HEK293 (cell line): ENCODE measurements at regions not wholly inside any gene's neighbourhood (a gene's known extent, or its start where the extent isn't known, plus 50 kb on each side); places are given as distances from the start of the nearest gene placed in this dataset.

ENCODE experiments used
- ZFP37 ChIP-seq: fragments of 450-650 bp; formaldehyde crosslinking; IDR thresholded peaks from 2 replicates; pipeline ENCODE4 v1.5.1; 2016; ENCODE audit warnings: missing biosample characterization, missing genetic modification characterization
- ZNF514 ChIP-seq: fragments of 450-650 bp; formaldehyde crosslinking; IDR thresholded peaks from 2 replicates; pipeline ENCODE4 v1.5.1; 2016; ENCODE audit warnings: missing biosample characterization, missing genetic modification characterization
- TF ChIP-seq, protein P1 (sequence below): fragments of 450-650 bp; formaldehyde crosslinking; IDR thresholded peaks from 2 replicates; pipeline ENCODE4 v1.5.1; 2016; ENCODE audit warnings: missing biosample characterization, missing genetic modification characterization

DNA sequence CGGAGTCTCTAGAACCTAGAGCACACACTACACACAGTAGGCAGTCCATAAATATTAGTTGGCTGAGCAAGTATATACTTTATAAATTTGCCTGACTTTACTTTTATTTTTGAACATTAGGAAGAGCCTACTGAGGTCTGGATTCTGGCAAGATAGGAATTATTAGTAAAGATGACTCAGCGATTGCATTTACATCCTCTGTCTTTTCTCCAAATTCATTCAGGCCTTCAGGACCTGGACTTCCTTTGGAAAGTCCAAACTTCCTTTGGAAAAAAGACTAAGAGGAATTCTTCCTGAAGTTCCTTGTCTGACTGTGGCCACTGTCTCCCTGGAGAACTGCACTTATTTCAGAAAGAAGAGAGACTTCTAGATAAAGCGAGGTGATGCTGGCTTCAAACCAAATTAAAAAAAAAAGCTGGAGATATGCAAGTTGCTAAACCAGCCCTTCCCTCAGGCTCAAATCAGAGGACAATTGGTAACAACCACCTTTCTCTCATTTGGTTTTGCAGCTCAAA is 251.3 kb downstream of the GAS1 start:
- TF ChIP-seq, protein P1, sequence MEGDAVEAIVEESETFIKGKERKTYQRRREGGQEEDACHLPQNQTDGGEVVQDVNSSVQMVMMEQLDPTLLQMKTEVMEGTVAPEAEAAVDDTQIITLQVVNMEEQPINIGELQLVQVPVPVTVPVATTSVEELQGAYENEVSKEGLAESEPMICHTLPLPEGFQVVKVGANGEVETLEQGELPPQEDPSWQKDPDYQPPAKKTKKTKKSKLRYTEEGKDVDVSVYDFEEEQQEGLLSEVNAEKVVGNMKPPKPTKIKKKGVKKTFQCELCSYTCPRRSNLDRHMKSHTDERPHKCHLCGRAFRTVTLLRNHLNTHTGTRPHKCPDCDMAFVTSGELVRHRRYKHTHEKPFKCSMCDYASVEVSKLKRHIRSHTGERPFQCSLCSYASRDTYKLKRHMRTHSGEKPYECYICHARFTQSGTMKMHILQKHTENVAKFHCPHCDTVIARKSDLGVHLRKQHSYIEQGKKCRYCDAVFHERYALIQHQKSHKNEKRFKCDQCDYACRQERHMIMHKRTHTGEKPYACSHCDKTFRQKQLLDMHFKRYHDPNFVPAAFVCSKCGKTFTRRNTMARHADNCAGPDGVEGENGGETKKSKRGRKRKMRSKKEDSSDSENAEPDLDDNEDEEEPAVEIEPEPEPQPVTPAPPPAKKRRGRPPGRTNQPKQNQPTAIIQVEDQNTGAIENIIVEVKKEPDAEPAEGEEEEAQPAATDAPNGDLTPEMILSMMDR (tag by site-specific recombination): no peak
- no peak for TF ChIP-seq ZNF514 (tag by site-specific recombination)
- no peak for TF ChIP-seq ZFP37
